GM12878 (cell line): ENCODE measurements at regions not wholly inside any gene's neighbourhood (a gene's known extent, or its start where the extent isn't known, plus 50 kb on each side); places are given as distances from the start of the nearest gene placed in this dataset.

Source experiments
- BRCA1 ChIP-seq: IDR thresholded peaks from 2 replicates; pipeline ENCODE4 v1.6.1; 2011; ENCODE audit warnings: low read depth, low read length, improper control_type of control experiment
- CHD4 ChIP-seq: fragments of 200-600 bp; sonication (generic); IDR thresholded peaks from 2 replicates; pipeline ENCODE4 v1.6.1; 2016; ENCODE audit warnings: mild to moderate bottlenecking
- EZH2 ChIP-seq: IDR thresholded peaks from 2 replicates; pipeline ENCODE4 v1.6.1; 2012; ENCODE audit warnings: low read depth, mild to moderate bottlenecking, control low read depth, inconsistent platforms, low read length, borderline replicate concordance; ENCODE audit not compliant: control insufficient read depth
- FOXK2 ChIP-seq: fragments of 450-650 bp; IDR thresholded peaks from 2 replicates; pipeline ENCODE4 v1.6.1; 2017; ENCODE audit warnings: mild to moderate bottlenecking, moderate library complexity
- NR2F1 ChIP-seq: fragments of 450-650 bp; conservative IDR thresholded peaks from 2 replicates; pipeline ENCODE4 v1.6.1; 2017; ENCODE audit warnings: mild to moderate bottlenecking
- PAX5 ChIP-seq: IDR thresholded peaks from 2 replicates; pipeline ENCODE4 v1.6.1; 2011; ENCODE audit warnings: low read depth, low read length, borderline replicate concordance
- ZNF384 ChIP-seq: IDR thresholded peaks from 2 replicates; pipeline ENCODE4 v1.6.1; 2012; ENCODE audit warnings: low read depth, mild to moderate bottlenecking, low read length, improper control_type of control experiment, borderline replicate concordance
- TF ChIP-seq, protein P1 (sequence below), 3 experiments: IDR thresholded peaks in 2 of 3; conservative IDR thresholded peaks in 1 of 3; 2 replicates each; pipeline ENCODE4 v1.5.1; 2011; ENCODE audit warnings: low read depth in 3 of 3, low read length in 3 of 3, mild to moderate bottlenecking in 3 of 3, control low read depth in 2 of 3, moderate library complexity in 2 of 3, inconsistent platforms in 1 of 3, mixed read lengths in 1 of 3; ENCODE audit not compliant: control insufficient read depth in 2 of 3, insufficient read depth in 1 of 3; ENCODE audit errors: extremely low read depth in 1 of 3

DNA sequence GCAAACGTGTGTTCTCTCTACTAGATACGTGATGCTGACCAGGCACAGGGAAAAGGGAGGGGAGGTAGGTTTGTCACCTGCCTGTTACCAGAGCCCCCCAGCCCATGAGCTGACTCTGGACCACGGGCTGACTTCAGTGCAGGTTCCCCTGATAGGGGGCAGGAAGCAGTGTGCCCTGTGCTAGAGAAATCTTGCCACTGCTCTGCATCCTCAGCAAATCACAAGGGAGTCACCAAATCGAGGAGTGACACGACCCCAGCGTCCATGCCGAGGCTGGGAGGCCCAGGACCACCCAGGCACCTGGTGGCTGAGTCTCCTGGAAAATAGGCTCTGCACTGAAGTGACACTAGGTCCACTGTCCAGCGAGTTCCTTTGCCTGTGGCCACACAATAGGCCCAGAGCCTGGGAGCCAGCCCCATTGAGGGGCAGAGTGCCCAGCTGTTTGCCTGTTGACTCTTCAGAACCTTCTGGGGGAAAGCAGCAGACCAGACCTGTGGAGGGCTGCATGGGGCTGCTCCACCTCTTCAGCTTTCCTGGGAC is 99.3 kb downstream of the CTTN start:
- TF ChIP-seq ZNF384 (no peak), CHD4 (no peak), NR2F1 (no peak), FOXK2 (no peak), PAX5 (no peak), EZH2 (no peak), BRCA1 (no peak)
- TF ChIP-seq, protein P1, sequence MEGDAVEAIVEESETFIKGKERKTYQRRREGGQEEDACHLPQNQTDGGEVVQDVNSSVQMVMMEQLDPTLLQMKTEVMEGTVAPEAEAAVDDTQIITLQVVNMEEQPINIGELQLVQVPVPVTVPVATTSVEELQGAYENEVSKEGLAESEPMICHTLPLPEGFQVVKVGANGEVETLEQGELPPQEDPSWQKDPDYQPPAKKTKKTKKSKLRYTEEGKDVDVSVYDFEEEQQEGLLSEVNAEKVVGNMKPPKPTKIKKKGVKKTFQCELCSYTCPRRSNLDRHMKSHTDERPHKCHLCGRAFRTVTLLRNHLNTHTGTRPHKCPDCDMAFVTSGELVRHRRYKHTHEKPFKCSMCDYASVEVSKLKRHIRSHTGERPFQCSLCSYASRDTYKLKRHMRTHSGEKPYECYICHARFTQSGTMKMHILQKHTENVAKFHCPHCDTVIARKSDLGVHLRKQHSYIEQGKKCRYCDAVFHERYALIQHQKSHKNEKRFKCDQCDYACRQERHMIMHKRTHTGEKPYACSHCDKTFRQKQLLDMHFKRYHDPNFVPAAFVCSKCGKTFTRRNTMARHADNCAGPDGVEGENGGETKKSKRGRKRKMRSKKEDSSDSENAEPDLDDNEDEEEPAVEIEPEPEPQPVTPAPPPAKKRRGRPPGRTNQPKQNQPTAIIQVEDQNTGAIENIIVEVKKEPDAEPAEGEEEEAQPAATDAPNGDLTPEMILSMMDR (IDR thresholded peaks at IDR 0.05 in 2 of 3, conservative IDR thresholded peaks at IDR 0.05 in 1 of 3; ENCODE audit: control insufficient read depth in 2 of 3, extremely low read depth in 1 of 3, insufficient read depth in 1 of 3, low read depth in 3 of 3, low read length in 3 of 3) = no peak
